ENCODE measurements at regions not wholly inside any gene's neighbourhood (a gene's known extent, or its start where the extent isn't known, plus 50 kb on each side); places are given as distances from the start of the nearest gene placed in this dataset.
"Not testable (repeated sequence)": the region's sequence is repeated elsewhere in the genome, so short reads cannot be mapped to it uniquely, and the experiment has no call there.

- Histone ChIP-seq H3K27ac (no peak overlapping the region), H2AFZ (ENCODE audit: low read depth) (no peak overlapping the region), H3K27me3 (ENCODE audit: insufficient read depth, low read depth) (no peaks in the 10 kb centered on the region), H3K9ac (no peak overlapping the region), H3K79me2 (ENCODE audit: insufficient read depth, low read depth) (no peaks in the 10 kb centered on the region), H3K36me3 (ENCODE audit: insufficient read depth) (no peaks in the 10 kb centered on the region), H3K4me3 (IDR thresholded peaks at IDR 0.05; ENCODE audit: insufficient read depth, low read depth, low read length) (no peak overlapping the region), H3K4me1 (ENCODE audit: low read depth, poor library complexity, severe bottlenecking) (no peaks in the 10 kb centered on the region), H4K20me1 (ENCODE audit: insufficient read depth) (no peaks in the 10 kb centered on the region), H3K4me2 (no peak overlapping the region)
- no peak for TF ChIP-seq CTCF (conservative IDR thresholded peaks at IDR 0.05; ENCODE audit: low read depth, low read length)
These were observed 94.2 kb downstream of the ZNF737 start for GRCh38 chr19:20471431-20471830.

- Histone ChIP-seq H3K4me3 (IDR thresholded peaks at IDR 0.05; ENCODE audit: insufficient read depth, low read depth, low read length) (no peak overlapping the region), H3K4me2 (no peak overlapping the region), H3K79me2 (ENCODE audit: insufficient read depth, low read depth) (no peaks in the 10 kb centered on the region), H3K9ac (no peak overlapping the region), H3K36me3 (ENCODE audit: insufficient read depth) (no peaks in the 10 kb centered on the region), H3K27ac (no peak overlapping the region), H4K20me1 (ENCODE audit: insufficient read depth) (no peaks in the 10 kb centered on the region), H3K27me3 (ENCODE audit: insufficient read depth, low read depth) (no peaks in the 10 kb centered on the region), H3K4me1 (ENCODE audit: low read depth, poor library complexity, severe bottlenecking) (no peaks in the 10 kb centered on the region), H2AFZ (ENCODE audit: low read depth) (no peak overlapping the region)
- no peak for TF ChIP-seq CTCF (conservative IDR thresholded peaks at IDR 0.05; ENCODE audit: low read depth, low read length)
These were observed 95.0 kb downstream of the ZNF737 start for GRCh38 chr19:20470345-20471135.

- not testable (repeated sequence) for H2AFZ ChIP-seq (ENCODE audit: low read depth); H3K4me1 ChIP-seq (ENCODE audit: low read depth, poor library complexity, severe bottlenecking)
These were observed 99.0 kb downstream of the ZNF737 start for GRCh38 chr19:20466638-20466990.

GRCh38 chr19:20465922-20466637, 99.5 kb downstream of the ZNF737 start:
- H3K36me3 ChIP-seq (ENCODE audit: insufficient read depth); H3K27me3 ChIP-seq (ENCODE audit: insufficient read depth, low read depth); H3K4me2 ChIP-seq; H3K9ac ChIP-seq; H3K27ac ChIP-seq; H3K4me1 ChIP-seq (ENCODE audit: low read depth, poor library complexity, severe bottlenecking); H2AFZ ChIP-seq (ENCODE audit: low read depth); H3K4me3 ChIP-seq (IDR thresholded peaks at IDR 0.05; ENCODE audit: insufficient read depth, low read depth, low read length); H4K20me1 ChIP-seq (ENCODE audit: insufficient read depth); H3K79me2 ChIP-seq (ENCODE audit: insufficient read depth, low read depth): not testable (repeated sequence)

More at GRCh38 chr19:20466638-20466990, 99.0 kb downstream of the ZNF737 start:
- not testable (repeated sequence) for H3K27ac ChIP-seq; H3K4me3 ChIP-seq (IDR thresholded peaks at IDR 0.05; ENCODE audit: insufficient read depth, low read depth, low read length); H3K79me2 ChIP-seq (ENCODE audit: insufficient read depth, low read depth); H3K36me3 ChIP-seq (ENCODE audit: insufficient read depth); H4K20me1 ChIP-seq (ENCODE audit: insufficient read depth); H3K27me3 ChIP-seq (ENCODE audit: insufficient read depth, low read depth); H3K9ac ChIP-seq; H3K4me2 ChIP-seq

- H3K4me3 ChIP-seq (IDR thresholded peaks at IDR 0.05; ENCODE audit: insufficient read depth, low read depth, low read length): no peak overlapping the region
- no peak overlapping the region for H3K9ac ChIP-seq
- TF ChIP-seq CTCF (conservative IDR thresholded peaks at IDR 0.05; ENCODE audit: low read depth, low read length): no peak
- no peaks in the 10 kb centered on the region for H3K36me3 ChIP-seq (ENCODE audit: insufficient read depth)
- no peaks in the 10 kb centered on the region for H4K20me1 ChIP-seq (ENCODE audit: insufficient read depth)
- no peak overlapping the region for H3K4me2 ChIP-seq
- no peaks in the 10 kb centered on the region for H3K79me2 ChIP-seq (ENCODE audit: insufficient read depth, low read depth)
- H3K27ac ChIP-seq: no peak overlapping the region
- H3K4me1 ChIP-seq (ENCODE audit: low read depth, poor library complexity, severe bottlenecking): no peaks in the 10 kb centered on the region
- no peak overlapping the region for H2AFZ ChIP-seq (ENCODE audit: low read depth)
- H3K27me3 ChIP-seq (ENCODE audit: insufficient read depth, low read depth): no peaks in the 10 kb centered on the region
These were observed 112.1 kb downstream of the ZNF737 start for GRCh38 chr19:20453425-20453935.
